GM12891 (cell line): ENCODE measurements at regions not wholly inside any gene's neighbourhood (a gene's known extent, or its start where the extent isn't known, plus 50 kb on each side); places are given as distances from the start of the nearest gene placed in this dataset.
"Not testable (repeated sequence)": the region's sequence is repeated elsewhere in the genome, so short reads cannot be mapped to it uniquely, and the experiment has no call there.

Experiments
- PAX5 ChIP-seq: IDR thresholded peaks from 2 replicates; pipeline ENCODE4 v1.6.1; 2011; ENCODE audit warnings: low read length, moderate library complexity, mild to moderate bottlenecking; ENCODE audit not compliant: insufficient read depth, severe bottlenecking
- POLR2A ChIP-seq: IDR thresholded peaks from 2 replicates; pipeline ENCODE4 v1.6.1; 2011; ENCODE audit warnings: low read depth, low read length, control low read depth
- POU2F2 ChIP-seq: IDR thresholded peaks from 2 replicates; pipeline ENCODE4 v1.6.1; 2011; ENCODE audit warnings: low read depth, mild to moderate bottlenecking, control low read depth, low read length, moderate library complexity
- SPI1 ChIP-seq: IDR thresholded peaks from 2 replicates; pipeline ENCODE4 v1.6.1; 2011; ENCODE audit warnings: low read depth, low read length, control low read depth
- TAF1 ChIP-seq: IDR thresholded peaks from 2 replicates; pipeline ENCODE4 v1.6.1; 2011; ENCODE audit warnings: low read depth, low read length, control low read depth

DNA sequence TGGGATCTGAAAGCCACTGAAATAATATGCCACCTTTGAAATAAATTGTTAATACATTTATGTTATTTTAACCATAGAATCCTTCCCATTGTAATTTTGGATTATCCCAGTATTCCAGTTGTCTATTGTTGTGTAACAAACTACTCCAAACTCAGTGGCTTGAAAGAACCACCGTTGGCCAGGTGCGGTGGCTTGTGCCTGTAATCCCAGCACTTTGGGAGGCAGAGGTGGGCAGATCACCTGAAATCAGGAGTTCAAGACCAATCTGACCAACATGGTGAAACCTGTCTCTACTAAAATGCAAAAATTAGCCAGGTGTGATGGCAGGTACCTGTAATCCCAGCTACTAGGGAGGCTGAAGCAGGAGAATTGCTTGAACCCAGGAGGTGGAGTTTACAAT is 217.6 kb downstream of the IRX2 start:
- TF ChIP-seq PAX5, POLR2A, POU2F2, TAF1, SPI1: not testable (repeated sequence)
